Ishikawa (cell line): ENCODE measurements at regions not wholly inside any gene's neighbourhood (a gene's known extent, or its start where the extent isn't known, plus 50 kb on each side); places are given as distances from the start of the nearest gene placed in this dataset.

Source experiments
- CEBPB ChIP-seq: IDR thresholded peaks from 2 replicates; pipeline ENCODE4 v1.6.1; 2012
- CREB1 ChIP-seq: IDR thresholded peaks from 2 replicates; pipeline ENCODE4 v1.6.1; 2012; ENCODE audit warnings: low read depth
- EGR1 ChIP-seq: IDR thresholded peaks from 2 replicates; pipeline ENCODE4 v1.6.1; 2012
- EP300 ChIP-seq: IDR thresholded peaks from 2 replicates; pipeline ENCODE4 v1.6.1; 2012; ENCODE audit warnings: borderline replicate concordance
- FOXM1 ChIP-seq: IDR thresholded peaks from 2 replicates; pipeline ENCODE4 v1.6.1; 2012; ENCODE audit warnings: low read depth, borderline replicate concordance
- MAX ChIP-seq: IDR thresholded peaks from 2 replicates; pipeline ENCODE4 v1.6.1; 2012
- NFIC ChIP-seq: IDR thresholded peaks from 2 replicates; pipeline ENCODE4 v1.6.1; 2012
- RAD21 ChIP-seq: IDR thresholded peaks from 2 replicates; pipeline ENCODE4 v1.6.1; 2012; ENCODE audit warnings: low read depth
- REST ChIP-seq: IDR thresholded peaks from 2 replicates; pipeline ENCODE4 v1.6.1; 2012; ENCODE audit warnings: low read depth, mild to moderate bottlenecking
- TAF1 ChIP-seq: IDR thresholded peaks from 2 replicates; pipeline ENCODE4 v1.6.1; 2012; ENCODE audit warnings: low read depth, mild to moderate bottlenecking
- TCF12 ChIP-seq: IDR thresholded peaks from 2 replicates; pipeline ENCODE4 v1.6.1; 2012; ENCODE audit warnings: low read depth
- TEAD4 ChIP-seq: IDR thresholded peaks from 2 replicates; pipeline ENCODE4 v1.6.1; 2012
- USF1 ChIP-seq: IDR thresholded peaks from 2 replicates; pipeline ENCODE4 v1.6.1; 2012
- YY1 ChIP-seq: IDR thresholded peaks from 2 replicates; pipeline ENCODE4 v1.6.1; 2012; ENCODE audit warnings: low read depth
- ZBTB7A ChIP-seq: IDR thresholded peaks from 2 replicates; pipeline ENCODE4 v1.6.1; 2012; ENCODE audit warnings: low read depth

- TF ChIP-seq MAX (no peak), TAF1 (no peak), CEBPB (no peak), CREB1 (no peak), FOXM1 (no peak), ZBTB7A (no peak), EGR1 (no peak), REST (no peak), RAD21 (no peak), USF1 (no peak), TEAD4 (no peak), YY1 (no peak), TCF12 (no peak), EP300 (no peak), NFIC (no peak)
These were observed 58.9 kb downstream of the DIRAS3 start for GRCh38 chr1:67991546-67991945.

- TF ChIP-seq NFIC (no peak), TCF12 (no peak), FOXM1 (no peak), CEBPB (no peak), MAX (no peak), YY1 (no peak), EP300 (no peak), ZBTB7A (no peak), TAF1 (no peak), USF1 (no peak), RAD21 (no peak), TEAD4 (no peak)
These were observed 62.4 kb downstream of the DIRAS3 start for GRCh38 chr1:67988066-67988465.

GRCh38 chr1:67987046-67987799 lies 63.2 kb downstream of the DIRAS3 start:
- TF ChIP-seq NFIC = no peak
- TF ChIP-seq CREB1 = no peak
- no peak for TF ChIP-seq MAX
- TF ChIP-seq YY1 = no peak

GRCh38 chr1:67983867-67984266 lies 66.6 kb downstream of the DIRAS3 start:
- no peak for TF ChIP-seq TEAD4
- TF ChIP-seq ZBTB7A = no peak
- TF ChIP-seq MAX = no peak
- no peak for TF ChIP-seq FOXM1
- TF ChIP-seq YY1 = no peak
- TF ChIP-seq CEBPB = no peak
- TF ChIP-seq USF1 = no peak
- TF ChIP-seq EGR1 = no peak
- TF ChIP-seq REST = no peak
- TF ChIP-seq NFIC = no peak
- TF ChIP-seq EP300 = no peak
- no peak for TF ChIP-seq RAD21
- no peak for TF ChIP-seq CREB1
- TF ChIP-seq TCF12 = no peak
- TF ChIP-seq TAF1 = no peak

GRCh38 chr1:67980028-67980427 lies 70.4 kb downstream of the DIRAS3 start:
- TF ChIP-seq TCF12 (no peak), CEBPB (no peak), NFIC (no peak), USF1 (no peak), CREB1 (no peak), TEAD4 (no peak), MAX (no peak), YY1 (no peak), EP300 (no peak), ZBTB7A (no peak), EGR1 (no peak), TAF1 (no peak), FOXM1 (no peak), RAD21 (no peak), REST (no peak)
